Naive thymus-derived CD8-positive, alpha-beta T cell (primary cell): ENCODE measurements at regions not wholly inside any gene's neighbourhood (a gene's known extent, or its start where the extent isn't known, plus 50 kb on each side); places are given as distances from the start of the nearest gene placed in this dataset.
A peak's percentile ranks its signal among the peaks of the same experiment; 100 is the strongest.

Experiments used
- ATAC-seq, 2 donors: fragments of 150-1000 bp; cut with Tn5 transposase in 1 of 2; sonication (Bioruptor Pico), chemical (Tn5 transposase) in 1 of 2; 1 replicate in 1 of 2; 2 replicates in 1 of 2; pipeline ENCODE4 v1.10.0; 2021; ENCODE audit warnings: mild to moderate bottlenecking in 2 of 2, moderate library complexity in 2 of 2
- POLR2A ChIA-PET: fragments of 350-600 bp; sonication (Branson Sonifier 250); formaldehyde crosslinking; loops from one replicate; lab custom pipeline; 2021; ENCODE audit warnings: antibody characterized with exemption; lab: Charles Lee
- DNase-seq, 10 donors: peaks; one replicate each; pipeline versions ENCODE4 v3.0.0 to v3.0.0-alpha.2; 2020 to 2022
- H3K27ac Mint-ChIP-seq, 10 donors: one replicate each; pipeline ENCODE4 v1.8.0; 2020 to 2022; ENCODE audit warnings: mild to moderate bottlenecking in 10 of 10, mixed read lengths in 10 of 10, moderate library complexity in 4 of 10, inconsistent platforms in 1 of 10
- H3K27me3 Mint-ChIP-seq, 5 donors: one replicate each; pipeline ENCODE4 v1.8.0; 2021 to 2022; ENCODE audit warnings: mixed read lengths in 5 of 5
- H3K36me3 Mint-ChIP-seq, 3 donors: one replicate each; pipeline ENCODE4 v1.8.0; 2020 to 2022; ENCODE audit warnings: mixed read lengths in 3 of 3, mild to moderate bottlenecking in 2 of 3, inconsistent platforms in 1 of 3
- H3K4me1 Mint-ChIP-seq, 4 donors: one replicate each; pipeline ENCODE4 v1.8.0; 2021 to 2022; ENCODE audit warnings: mixed read lengths in 4 of 4
- H3K4me3 Mint-ChIP-seq, 10 donors: one replicate each; pipeline ENCODE4 v1.8.0; 2020 to 2022; ENCODE audit warnings: mild to moderate bottlenecking in 10 of 10, mixed read lengths in 10 of 10, moderate library complexity in 6 of 10, inconsistent platforms in 1 of 10
- H3K9me3 Mint-ChIP-seq, 9 donors: one replicate each; pipeline ENCODE4 v1.8.0; 2020 to 2022; ENCODE audit warnings: mixed read lengths in 9 of 9, mild to moderate bottlenecking in 3 of 9, inconsistent platforms in 1 of 9, moderate library complexity in 1 of 9

DNA sequence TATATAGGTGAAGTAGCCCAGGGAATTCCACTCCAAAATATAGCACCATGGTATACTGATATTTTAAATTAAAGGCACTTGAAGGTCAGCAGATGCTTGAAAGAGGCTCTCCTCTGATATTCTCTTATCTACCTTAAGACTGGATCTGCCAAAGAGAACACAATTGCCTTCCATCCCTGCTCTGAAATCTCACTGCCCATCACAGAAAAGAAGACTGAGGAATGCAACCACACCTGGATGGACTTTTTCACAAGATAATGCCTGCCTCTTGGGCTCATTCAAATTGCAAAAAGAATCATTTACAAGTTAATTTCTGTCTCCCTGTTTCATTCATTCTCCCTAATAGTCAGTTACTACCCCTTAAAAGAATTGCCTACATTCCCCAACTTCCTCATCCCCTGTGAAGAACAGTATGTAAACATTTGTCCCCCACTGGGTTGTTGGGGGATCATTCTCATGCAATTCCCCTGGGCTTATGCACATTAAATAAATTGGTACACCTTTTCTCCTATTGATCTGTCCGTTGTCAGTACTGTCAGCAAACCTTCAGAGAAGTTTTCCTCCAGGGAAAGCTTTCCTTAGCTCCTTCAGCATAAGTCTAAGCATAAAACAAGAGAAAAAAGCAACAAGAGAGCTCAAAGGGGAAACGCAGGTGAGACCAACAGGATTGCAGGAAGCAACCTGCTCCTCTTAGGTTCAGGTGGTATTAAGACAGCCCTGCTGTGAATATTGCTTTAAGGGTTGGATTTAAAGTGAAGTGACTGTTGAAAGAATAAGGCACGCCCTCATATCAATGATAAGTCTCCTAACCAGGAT lies 171.4 kb upstream of the SLC30A5 start:
- H3K4me1 Mint-ChIP-seq, result no peaks in the 10 kb centered on the region
- POLR2A ChIA-PET, result no interaction called here
- H3K9me3 Mint-ChIP-seq, result peaks cover 0 to 16% (median 7%) of the 10 kb centered on the region in 9 donors
- no peak for DNase-seq
- no peak overlapping the region for H3K4me3 Mint-ChIP-seq
- no peak overlapping the region for H3K27ac Mint-ChIP-seq
- peaks cover 0 to 11% (median 0%) of the 10 kb centered on the region in 3 donors for H3K36me3 Mint-ChIP-seq
- H3K27me3 Mint-ChIP-seq, result peaks cover 0 to 2% (median 0%) of the 10 kb centered on the region in 5 donors
- ATAC-seq, result no peak

DNA sequence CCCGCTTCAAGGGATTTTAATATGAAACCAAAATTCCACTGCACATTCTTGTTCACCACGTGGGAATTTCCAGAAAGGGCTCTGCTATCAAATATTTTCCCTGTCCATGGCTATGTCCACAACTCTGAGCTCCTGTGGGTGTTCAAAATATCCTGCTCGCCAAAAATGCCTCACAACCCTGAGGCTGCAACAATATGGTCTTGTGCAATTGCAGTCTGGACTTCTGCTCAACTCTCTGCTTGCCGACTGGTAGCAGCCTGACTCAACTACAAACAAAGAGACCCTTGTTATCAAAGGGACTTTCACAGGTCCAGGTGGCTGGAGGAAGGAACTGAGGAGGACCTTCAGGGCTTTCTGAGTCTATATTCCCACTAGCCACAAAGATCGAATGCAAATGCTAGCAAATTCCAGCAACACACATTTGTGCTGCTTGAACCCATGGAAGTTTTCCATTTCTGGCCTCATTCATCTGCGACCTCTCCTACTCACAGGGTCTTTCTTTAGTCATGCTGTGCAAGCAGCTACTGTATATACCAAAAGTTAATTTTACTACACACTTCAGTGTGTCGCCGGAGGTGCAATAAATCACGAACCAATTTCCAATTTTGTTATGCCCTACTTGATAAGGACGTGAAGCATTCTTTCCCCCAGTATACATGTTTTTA lies 169.2 kb upstream of the SLC30A5 start:
- Mint-ChIP-seq H3K27me3 (peaks cover 0 to 2% (median 0%) of the 10 kb centered on the region in 5 donors), H3K27ac (no peak overlapping the region), H3K36me3 (no peaks in the 10 kb centered on the region), H3K4me3 (no peak overlapping the region), H3K4me1 (no peaks in the 10 kb centered on the region), H3K9me3 (peaks cover 0 to 2% (median 0%) of the 10 kb centered on the region in 9 donors)
- no peak for DNase-seq
- POLR2A ChIA-PET, result no interaction called here
- no peak for ATAC-seq

GRCh38 chr5:68928617-68929302 lies 165.1 kb upstream of the SLC30A5 start:
- Mint-ChIP-seq H3K36me3 (peaks cover 0 to 19% (median 5%) of the 10 kb centered on the region in 3 donors), H3K9me3 (peaks cover 4 to 37% (median 19%) of the 10 kb centered on the region in 9 donors), H3K4me1 (no peaks in the 10 kb centered on the region), H3K4me3 (no peak overlapping the region), H3K27me3 (no peaks in the 10 kb centered on the region), H3K27ac (no peak overlapping the region)
- ATAC-seq, result no peak
- no peak for DNase-seq
- POLR2A ChIA-PET, result no interaction called here

GRCh38 chr5:68930139-68930538 lies 163.7 kb upstream of the SLC30A5 start:
- Mint-ChIP-seq H3K4me1 (no peaks in the 10 kb centered on the region), H3K9me3 (peaks cover 4 to 47% (median 27%) of the 10 kb centered on the region in 9 donors), H3K36me3 (peaks cover 0 to 28% (median 7%) of the 10 kb centered on the region in 3 donors), H3K27me3 (no peaks in the 10 kb centered on the region), H3K27ac (no peak overlapping the region), H3K4me3 (no peak overlapping the region)
- DNase-seq (no peak), ATAC-seq (no peak)
- POLR2A ChIA-PET, result no interaction called here

- Mint-ChIP-seq H3K9me3 (peaks cover 4 to 49% (median 30%) of the 10 kb centered on the region in 9 donors), H3K4me3 (no peak overlapping the region), H3K4me1 (no peaks in the 10 kb centered on the region), H3K27ac (no peak overlapping the region), H3K36me3 (peaks cover 0 to 28% (median 7%) of the 10 kb centered on the region in 3 donors), H3K27me3 (no peaks in the 10 kb centered on the region)
- ATAC-seq (no peak), DNase-seq (peak in 7 of 10 donors; percentile 3 to 38 (median 21))
- POLR2A ChIA-PET, result no interaction called here
These were observed 160.9 kb upstream of the SLC30A5 start for GRCh38 chr5:68932830-68933434.

DNA sequence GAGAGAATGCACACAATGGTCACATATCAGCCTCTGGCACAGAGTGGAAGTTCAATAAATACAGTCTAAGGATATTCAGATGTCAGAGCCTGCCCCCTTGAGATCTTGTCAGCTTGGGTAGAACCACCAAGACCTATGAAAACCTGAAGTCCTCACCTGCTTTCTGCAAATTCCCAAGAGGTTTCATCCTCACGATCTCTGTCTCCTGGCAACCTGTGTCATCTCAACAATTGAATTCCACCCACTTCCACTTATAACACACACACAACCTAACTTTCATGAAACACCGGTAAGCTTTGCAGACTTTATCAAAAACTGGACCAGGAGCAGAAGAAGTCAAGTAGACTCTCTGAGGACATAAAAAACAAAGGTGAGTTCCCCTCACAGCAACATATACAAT lies 151.6 kb upstream of the SLC30A5 start:
- no peak for ATAC-seq
- no peak for DNase-seq
- Mint-ChIP-seq H3K36me3 (peaks cover 0 to 6% (median 2%) of the 10 kb centered on the region in 3 donors), H3K27ac (no peak overlapping the region), H3K9me3 (peaks cover 0 to 12% (median 3%) of the 10 kb centered on the region in 9 donors), H3K27me3 (peaks cover 0 to 4% (median 3%) of the 10 kb centered on the region in 5 donors), H3K4me3 (no peak overlapping the region), H3K4me1 (no peaks in the 10 kb centered on the region)
- POLR2A ChIA-PET, result no interaction called here

DNA sequence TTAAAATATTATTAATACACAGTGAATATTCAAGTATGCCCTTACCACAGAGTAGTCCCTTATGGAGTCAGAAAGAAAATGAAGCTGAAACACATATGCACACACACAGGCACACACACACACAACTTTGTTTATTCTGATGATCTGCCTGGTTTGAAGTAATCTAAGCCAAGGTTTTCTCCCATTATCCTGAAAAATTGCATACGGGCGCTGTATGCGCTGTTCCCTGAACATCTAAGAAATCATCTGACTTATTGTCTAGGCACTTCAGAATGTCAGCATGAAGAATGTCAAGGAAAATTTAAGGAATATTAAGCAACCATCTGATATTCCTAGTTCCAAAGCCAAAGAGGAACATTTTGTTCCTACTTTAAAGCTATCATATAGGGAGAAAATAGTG lies 147.1 kb upstream of the SLC30A5 start:
- Mint-ChIP-seq H3K4me3 (no peak overlapping the region), H3K36me3 (peaks cover 0 to 2% (median 0%) of the 10 kb centered on the region in 3 donors), H3K4me1 (no peaks in the 10 kb centered on the region), H3K9me3 (peaks cover 0 to 4% (median 0%) of the 10 kb centered on the region in 9 donors), H3K27ac (no peak overlapping the region), H3K27me3 (peaks cover 0 to 4% (median 2%) of the 10 kb centered on the region in 5 donors)
- DNase-seq (no peak), ATAC-seq (no peak)
- POLR2A ChIA-PET, result no interaction called here

DNA sequence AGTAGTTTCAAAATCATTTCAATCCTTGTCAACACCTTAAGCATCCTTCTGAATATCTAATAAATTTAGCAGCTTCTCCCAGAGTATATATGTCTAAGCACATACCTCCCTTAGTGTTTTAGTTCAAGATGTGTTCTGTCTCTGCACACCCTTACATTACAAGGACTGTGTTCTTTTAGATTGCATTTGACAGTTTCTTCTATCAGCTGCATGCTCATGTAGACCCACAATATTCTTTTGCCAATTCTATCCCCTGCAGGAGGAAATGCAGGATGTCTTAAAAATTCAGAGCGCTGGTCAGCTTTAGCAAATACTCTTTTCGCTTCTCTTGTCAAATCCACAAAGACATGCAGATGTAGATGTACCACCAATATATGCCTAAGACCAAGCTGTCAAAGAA lies 145.8 kb upstream of the SLC30A5 start:
- no peak for DNase-seq

GRCh38 chr5:68949256-68949655 lies 144.6 kb upstream of the SLC30A5 start:
- ATAC-seq (no peak), DNase-seq (no peak)
- POLR2A ChIA-PET, result interaction anchor here (0.6 kb wide), 1 partner anchor 62 kb away, joined by 3 read pairs; no protein-coding TSS in a partner anchor
- H3K9me3 Mint-ChIP-seq, result peaks cover 0 to 2% (median 0%) of the 10 kb centered on the region in 9 donors
- peaks cover 0 to 4% (median 2%) of the 10 kb centered on the region in 5 donors for H3K27me3 Mint-ChIP-seq
- no peak overlapping the region for H3K27ac Mint-ChIP-seq
- no peaks in the 10 kb centered on the region for H3K4me1 Mint-ChIP-seq
- no peaks in the 10 kb centered on the region for H3K36me3 Mint-ChIP-seq
- H3K4me3 Mint-ChIP-seq, result no peak overlapping the region

More for the DNA sequence above, 145.8 kb upstream of the SLC30A5 start:
- POLR2A ChIA-PET, result no interaction called here
- Mint-ChIP-seq H3K36me3 (peaks cover 0 to 2% (median 0%) of the 10 kb centered on the region in 3 donors), H3K4me1 (no peaks in the 10 kb centered on the region), H3K4me3 (no peak overlapping the region), H3K9me3 (peaks cover 0 to 2% (median 0%) of the 10 kb centered on the region in 9 donors), H3K27me3 (peaks cover 0 to 4% (median 2%) of the 10 kb centered on the region in 5 donors), H3K27ac (no peak overlapping the region)
- ATAC-seq, result no peak

- POLR2A ChIA-PET, result interaction anchor here (0.6 kb wide), 1 partner anchor 62 kb away, joined by 3 read pairs; no protein-coding TSS in a partner anchor
- peaks cover 0 to 2% (median 0%) of the 10 kb centered on the region in 9 donors for H3K9me3 Mint-ChIP-seq
- H3K27ac Mint-ChIP-seq, result no peak overlapping the region
- no peak overlapping the region for H3K4me3 Mint-ChIP-seq
- no peaks in the 10 kb centered on the region for H3K36me3 Mint-ChIP-seq
- no peak for ATAC-seq
- peaks cover 0 to 4% (median 2%) of the 10 kb centered on the region in 5 donors for H3K27me3 Mint-ChIP-seq
- DNase-seq, result no peak
- H3K4me1 Mint-ChIP-seq, result no peaks in the 10 kb centered on the region
These were observed 144.1 kb upstream of the SLC30A5 start for GRCh38 chr5:68949711-68950110.

DNA sequence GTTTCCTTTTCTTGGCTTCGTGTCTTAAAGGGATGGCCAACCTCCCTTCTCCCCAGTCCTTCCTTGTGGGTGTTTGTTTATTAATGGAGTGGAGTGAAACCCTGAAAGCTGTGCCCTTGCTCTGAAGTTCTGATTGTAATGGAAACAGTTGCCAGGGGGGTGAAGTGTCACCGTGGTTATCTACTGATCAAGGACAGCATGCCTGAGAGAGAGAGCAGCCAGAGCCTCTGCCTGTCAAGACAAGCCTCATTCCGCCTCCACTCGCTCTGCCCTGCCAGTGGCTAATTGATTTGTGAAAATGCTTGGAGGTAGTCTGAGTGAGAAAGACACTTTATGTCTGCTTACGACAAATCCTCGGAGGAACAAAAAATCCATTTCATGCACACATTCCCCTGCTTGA lies 143.7 kb upstream of the SLC30A5 start:
- peaks cover 0 to 2% (median 0%) of the 10 kb centered on the region in 9 donors for H3K9me3 Mint-ChIP-seq
- ATAC-seq (no peak), DNase-seq (no peak)
- H3K36me3 Mint-ChIP-seq, result no peaks in the 10 kb centered on the region
- POLR2A ChIA-PET, result no interaction called here
- H3K27ac Mint-ChIP-seq, result no peak overlapping the region
- H3K27me3 Mint-ChIP-seq, result peaks cover 0 to 4% (median 2%) of the 10 kb centered on the region in 5 donors
- H3K4me3 Mint-ChIP-seq, result no peak overlapping the region
- H3K4me1 Mint-ChIP-seq, result no peaks in the 10 kb centered on the region

DNA sequence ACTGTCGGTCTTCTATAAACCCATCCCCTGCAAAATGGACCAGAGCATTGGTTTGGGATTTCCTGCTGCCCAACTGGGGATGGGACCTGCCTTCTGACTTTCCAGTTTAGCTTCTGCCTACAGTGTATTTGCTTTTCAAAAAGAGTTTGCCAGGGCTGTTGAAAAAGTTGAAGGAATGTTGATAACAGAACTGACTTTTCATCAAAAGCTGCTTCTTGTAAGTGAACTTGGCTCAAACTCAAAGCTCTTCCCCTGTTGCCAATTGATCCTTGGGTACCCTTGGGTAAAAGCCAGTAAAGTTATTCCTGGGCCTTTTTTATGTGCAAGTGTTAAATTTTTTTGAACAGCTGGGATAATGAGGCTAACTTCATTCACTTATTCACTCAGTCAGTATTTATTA lies 142.9 kb upstream of the SLC30A5 start:
- peaks cover 0 to 4% (median 0%) of the 10 kb centered on the region in 5 donors for H3K27me3 Mint-ChIP-seq
- H3K9me3 Mint-ChIP-seq, result no peaks in the 10 kb centered on the region
- no peaks in the 10 kb centered on the region for H3K4me1 Mint-ChIP-seq
- POLR2A ChIA-PET, result no interaction called here
- ATAC-seq (no peak), DNase-seq (no peak)
- no peaks in the 10 kb centered on the region for H3K36me3 Mint-ChIP-seq
- H3K27ac Mint-ChIP-seq, result no peak overlapping the region
- H3K4me3 Mint-ChIP-seq, result no peak overlapping the region
